Lower leg skin (tissue), 3 donors: ENCODE measurements at regions not wholly inside any gene's neighbourhood (a gene's known extent, or its start where the extent isn't known, plus 50 kb on each side); places are given as distances from the start of the nearest gene placed in this dataset.

Experiments used
- POLR2A ChIP-seq, 2 donors: fragments of 450-650 bp; IDR thresholded peaks; one replicate each; pipeline ENCODE4 v1.6.1; 2016 to 2017; ENCODE audit warnings: antibody characterized with exemption in 2 of 2, mild to moderate bottlenecking in 1 of 2, moderate library complexity in 1 of 2
- TF ChIP-seq, protein P1 (sequence below), 3 donors: fragments of 450-650 bp; IDR thresholded peaks; one replicate each; pipeline ENCODE4 v1.5.1; 2016; ENCODE audit warnings: antibody characterized with exemption in 3 of 3, mild to moderate bottlenecking in 3 of 3, moderate library complexity in 2 of 3

DNA sequence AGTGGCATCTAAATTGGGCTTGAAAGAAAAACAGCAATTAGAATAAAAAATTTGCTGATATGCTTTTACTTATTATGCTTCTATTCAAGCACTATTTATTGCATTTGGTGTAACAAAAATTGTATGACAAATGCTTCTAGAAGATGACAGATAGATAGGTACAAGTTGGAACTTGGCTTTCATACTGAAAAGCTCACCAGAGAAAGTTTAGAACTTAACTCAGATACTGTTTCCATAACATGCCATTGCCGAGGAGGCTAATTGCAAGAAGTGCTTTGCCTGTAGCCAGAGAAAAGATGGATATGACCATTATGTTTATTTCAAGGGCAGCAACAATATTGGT lies 123.8 kb downstream of the NFKBIZ start:
- TF ChIP-seq, protein P1, sequence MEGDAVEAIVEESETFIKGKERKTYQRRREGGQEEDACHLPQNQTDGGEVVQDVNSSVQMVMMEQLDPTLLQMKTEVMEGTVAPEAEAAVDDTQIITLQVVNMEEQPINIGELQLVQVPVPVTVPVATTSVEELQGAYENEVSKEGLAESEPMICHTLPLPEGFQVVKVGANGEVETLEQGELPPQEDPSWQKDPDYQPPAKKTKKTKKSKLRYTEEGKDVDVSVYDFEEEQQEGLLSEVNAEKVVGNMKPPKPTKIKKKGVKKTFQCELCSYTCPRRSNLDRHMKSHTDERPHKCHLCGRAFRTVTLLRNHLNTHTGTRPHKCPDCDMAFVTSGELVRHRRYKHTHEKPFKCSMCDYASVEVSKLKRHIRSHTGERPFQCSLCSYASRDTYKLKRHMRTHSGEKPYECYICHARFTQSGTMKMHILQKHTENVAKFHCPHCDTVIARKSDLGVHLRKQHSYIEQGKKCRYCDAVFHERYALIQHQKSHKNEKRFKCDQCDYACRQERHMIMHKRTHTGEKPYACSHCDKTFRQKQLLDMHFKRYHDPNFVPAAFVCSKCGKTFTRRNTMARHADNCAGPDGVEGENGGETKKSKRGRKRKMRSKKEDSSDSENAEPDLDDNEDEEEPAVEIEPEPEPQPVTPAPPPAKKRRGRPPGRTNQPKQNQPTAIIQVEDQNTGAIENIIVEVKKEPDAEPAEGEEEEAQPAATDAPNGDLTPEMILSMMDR (IDR thresholded peaks at IDR 0.05), result no peak
- TF ChIP-seq POLR2A (IDR thresholded peaks at IDR 0.05), result no peak
